NCI-H69 (cell line): ENCODE measurements at regions not wholly inside any gene's neighbourhood (a gene's known extent, or its start where the extent isn't known, plus 50 kb on each side); places are given as distances from the start of the nearest gene placed in this dataset.
"Not testable (repeated sequence)": the region's sequence is repeated elsewhere in the genome, so short reads cannot be mapped to it uniquely, and the experiment has no call there.

Experiments
- DNase-seq: peaks from one replicate; lab custom pipeline; 2025; lab: John Stamatoyannopoulos, UW

DNA sequence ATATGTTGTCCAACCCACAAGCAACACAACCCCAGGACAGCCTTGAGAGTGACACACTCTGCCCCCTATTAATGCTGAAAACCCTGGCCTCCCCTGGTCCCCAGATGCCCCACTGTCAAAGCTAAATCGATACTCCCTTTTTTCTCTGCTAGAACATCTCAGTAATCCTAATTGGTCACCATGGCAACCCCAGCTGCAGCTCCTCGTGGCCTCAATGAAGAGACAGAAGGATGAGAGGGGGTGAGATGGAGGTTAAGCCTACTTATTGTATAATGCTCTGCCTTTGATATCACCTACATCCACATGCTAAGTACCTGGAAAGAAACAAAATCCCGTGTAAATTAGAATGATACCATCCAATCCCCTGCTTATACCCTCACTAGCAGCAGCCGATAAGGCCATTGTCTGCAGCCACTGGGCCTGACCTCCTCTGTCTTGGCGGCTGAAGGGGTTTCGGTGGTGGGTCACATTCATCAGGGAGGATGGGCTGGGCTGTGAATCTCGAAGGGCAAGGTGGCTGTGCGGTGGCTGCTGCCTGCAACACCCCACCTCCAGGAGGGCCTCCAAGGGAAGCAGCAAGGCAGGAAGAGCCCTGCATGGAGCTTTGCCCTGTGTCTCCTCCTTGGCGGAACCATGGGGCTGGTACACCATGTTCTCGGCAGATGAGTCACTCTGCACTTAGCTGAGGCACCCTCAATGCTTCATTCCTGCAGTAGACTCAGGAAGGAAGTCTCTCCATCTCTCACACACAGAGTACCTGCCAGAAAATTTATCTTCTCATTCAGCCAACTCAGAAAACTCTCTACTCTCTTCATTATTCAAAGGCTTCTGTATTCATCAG, 399.5 kb downstream of the BUD13 start:
- peak; percentile 63 for DNase-seq

DNA sequence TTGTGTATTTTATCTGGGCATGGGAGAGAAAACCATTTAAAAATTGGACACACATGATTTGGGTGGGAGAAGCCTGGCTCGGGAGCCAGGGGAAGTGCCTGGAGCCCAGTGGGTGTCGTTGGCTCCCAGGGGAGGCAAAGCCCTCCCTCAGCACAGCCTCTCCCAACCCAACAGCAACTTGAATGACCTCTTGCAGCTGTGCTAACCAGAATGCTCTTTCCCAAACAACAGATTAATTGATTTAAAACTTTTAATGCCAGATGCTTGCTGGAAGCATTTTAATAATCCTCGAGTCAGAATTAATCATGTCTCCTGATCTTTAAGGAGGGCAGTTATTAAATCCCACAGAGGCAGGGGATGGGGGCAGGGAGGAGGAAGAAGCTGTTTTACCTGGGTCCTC, 401.6 kb downstream of the BUD13 start:
- peak; percentile 92 for DNase-seq

DNA sequence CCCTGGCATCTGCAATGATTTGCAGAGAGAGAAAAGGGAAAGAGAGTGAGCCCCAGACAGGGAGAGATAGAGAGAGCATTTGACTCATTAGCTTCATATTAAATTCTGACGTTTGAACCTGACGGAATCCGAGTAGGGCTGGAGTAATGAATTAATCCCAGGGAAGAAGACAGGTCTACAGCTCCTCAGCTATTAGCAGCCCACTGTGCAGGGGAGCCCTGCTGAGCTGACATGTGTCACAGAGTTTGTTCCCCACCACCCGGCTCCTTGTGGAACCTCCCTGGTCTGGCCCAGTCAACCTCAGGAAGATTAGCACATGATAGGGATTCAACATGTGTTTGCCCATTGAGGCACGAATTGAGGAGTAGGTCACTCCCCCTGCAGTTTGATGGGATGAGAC, 404.0 kb downstream of the BUD13 start:
- DNase-seq: peak; percentile 49

DNA sequence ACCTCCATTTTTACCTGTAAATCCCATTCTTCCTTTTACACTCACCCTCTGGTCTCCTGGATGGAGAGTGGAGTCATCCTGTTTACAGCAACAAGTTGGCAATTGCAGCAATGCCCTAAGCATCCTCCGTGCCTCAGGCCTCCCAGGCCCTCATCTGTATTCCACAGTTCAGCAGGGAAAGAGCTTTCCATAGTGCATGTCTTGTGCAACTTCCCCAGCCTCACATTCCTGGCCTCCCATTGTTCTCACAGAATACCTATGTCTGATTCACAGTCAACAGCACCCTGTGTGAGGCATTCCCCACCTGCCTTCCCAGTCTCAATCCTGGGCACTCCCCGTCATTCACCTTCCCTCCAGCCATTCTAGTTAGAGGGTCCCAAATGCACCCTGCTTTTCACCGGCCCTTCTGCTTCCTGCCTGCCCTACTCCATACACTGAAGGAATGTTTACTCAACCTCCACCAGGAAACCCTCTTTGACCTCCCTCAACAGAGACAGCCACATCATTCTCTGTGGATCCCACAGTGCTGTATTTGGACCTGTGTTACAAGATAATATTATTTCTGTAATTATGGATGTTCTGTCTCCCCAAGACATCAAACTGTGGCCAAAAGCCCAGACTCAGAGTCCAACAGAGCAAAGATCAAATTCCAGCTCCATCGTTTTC, 405.7 kb downstream of the BUD13 start:
- DNase-seq: no peak

DNA sequence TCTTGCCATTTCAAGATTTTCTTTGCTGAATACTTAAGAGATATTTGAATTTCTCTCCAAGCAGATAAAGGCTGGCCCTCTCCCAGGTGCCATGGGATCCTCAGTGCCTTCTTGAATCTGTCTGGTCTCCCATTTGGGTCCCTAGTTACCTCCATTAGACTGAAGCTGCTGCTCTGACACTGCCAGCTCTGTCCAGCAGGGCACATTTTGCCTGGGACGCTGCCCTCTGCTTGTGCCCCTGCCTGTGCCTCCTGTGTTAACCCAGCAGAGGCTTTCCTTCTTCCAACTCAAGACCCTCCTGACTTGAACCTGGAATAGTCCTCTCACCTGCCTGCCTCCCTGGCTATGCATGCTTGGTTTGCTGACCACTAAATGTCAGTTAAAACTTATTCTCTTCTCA, 406.3 kb downstream of the BUD13 start:
- DNase-seq: no peak

DNA sequence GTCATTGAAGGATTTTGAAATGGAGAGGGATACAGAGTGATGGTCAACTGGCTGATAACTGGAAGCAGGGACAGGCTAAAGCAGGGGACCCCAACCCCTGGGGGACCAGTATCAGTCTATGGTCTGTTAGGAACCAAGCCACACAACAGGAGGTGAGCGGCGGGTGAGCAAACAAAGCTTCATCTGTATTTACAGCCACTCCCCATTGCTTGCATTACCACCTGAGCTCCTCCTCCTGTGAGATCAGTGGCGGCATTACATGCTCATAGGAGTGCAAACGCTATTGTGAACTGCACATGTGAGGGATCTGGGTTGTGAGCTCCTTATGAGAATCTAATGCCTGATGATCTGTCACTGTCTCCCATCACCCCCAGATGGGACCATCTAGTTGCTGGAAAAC, 407.9 kb downstream of the BUD13 start:
- not testable (repeated sequence) for DNase-seq

DNA sequence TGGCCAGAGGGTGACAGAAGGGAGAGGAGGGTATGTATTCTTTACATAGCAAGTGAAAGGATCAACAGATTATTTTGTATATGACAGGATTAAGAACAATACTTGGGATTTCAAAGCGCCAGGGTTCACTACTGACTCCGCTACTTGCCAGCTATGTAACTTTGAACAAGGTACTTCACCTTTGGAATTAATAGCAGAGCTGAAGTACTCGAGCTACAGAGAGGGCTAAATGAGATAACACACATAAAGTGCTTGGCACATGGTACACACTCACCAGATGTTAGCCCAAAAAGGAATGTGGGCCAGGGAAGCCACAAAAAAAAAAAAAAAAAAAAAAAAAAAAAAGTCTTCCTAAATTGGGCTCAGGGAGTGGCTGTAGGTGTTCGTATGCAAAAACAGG, 408.4 kb downstream of the BUD13 start:
- DNase-seq: no peak

DNA sequence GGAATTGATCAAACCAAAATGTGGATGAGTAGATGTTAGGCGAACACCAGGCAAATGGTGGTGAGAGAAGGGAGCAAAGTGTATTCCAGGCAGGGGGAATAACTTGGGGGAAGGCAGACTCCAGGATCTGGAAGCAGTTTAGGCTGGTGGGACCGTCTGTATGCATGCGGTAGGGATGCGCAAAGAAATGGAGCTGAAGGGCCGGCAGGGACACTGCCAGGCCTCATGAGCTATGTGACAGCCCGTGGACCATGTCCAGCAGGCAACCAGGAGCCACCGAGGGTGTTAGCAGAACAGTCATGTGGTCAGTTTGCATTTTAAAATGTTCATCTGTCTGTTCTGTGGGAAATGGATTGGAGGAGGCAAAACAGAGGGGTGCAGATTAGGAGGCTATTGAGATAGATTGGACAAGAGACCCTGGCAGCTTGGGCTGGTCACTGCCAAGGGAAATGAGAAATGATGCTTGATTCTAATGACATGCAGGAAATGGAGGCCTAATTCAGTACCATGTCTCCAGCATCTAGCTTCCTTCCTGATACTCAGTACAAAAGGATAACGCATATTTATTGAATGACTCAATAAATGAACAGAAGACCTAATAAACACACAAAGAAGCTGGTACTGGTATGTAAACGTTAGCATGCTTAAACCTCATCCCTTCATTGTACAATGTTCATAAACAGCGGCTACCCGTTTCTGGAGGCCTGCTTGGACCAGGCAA, 412.4 kb downstream of the BUD13 start:
- DNase-seq: no peak

DNA sequence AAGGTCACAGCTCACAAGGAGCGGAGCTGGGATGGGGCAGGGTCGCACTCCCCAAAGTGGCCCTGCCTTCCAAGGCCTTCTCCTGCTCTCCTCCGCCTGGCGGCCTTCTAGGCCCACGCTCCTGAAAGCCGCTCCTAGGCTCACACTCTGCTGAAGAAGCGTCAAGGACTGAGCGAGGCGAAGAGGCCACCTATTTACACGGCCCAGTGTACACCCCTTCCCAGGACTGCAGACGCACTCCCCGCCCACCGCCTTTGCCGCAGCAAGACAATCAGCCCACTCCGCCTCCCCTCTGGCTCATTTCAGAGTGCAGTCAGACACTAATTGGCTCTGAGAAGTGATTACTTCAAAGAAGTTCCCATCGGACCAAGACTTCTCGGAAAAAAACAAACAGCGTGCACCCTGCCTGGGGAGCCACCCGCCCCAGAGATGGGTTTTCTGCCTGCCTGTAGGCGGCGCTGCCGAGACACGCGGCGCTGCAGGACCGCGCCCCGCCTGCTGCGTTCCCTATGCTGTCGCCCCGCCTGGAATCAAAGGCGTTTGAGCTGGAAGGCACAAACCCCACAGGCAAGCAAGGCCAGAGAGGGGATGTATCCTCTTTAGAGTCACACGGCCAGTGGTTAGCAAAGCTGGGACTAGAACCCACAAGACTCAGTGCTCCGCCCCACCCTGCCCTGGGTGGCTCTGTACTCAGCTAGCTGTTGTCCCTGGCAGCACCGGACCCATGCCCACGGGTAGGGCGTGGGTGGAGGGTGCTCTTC, 414.8 kb downstream of the BUD13 start:
- DNase-seq: peak; percentile 17

DNA sequence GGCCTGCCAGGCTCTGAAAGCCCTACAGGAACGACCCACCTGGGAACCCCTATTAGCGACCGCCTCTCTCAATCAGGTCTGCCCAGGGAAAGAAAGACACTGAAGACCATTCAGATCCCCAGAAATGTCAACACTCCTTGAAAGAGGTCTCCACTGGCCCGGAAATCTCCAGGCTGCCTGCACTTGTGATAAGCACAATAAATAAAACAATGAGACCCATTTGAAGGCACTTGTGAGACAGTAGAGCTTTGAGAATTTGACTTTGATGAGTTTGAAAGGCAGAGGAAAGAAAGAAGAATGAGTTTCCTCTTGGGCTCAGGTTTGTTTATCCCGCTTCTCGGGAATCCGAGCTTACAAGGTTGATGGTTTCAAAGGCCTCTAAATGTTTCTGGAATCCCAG, 416.3 kb downstream of the BUD13 start:
- no peak for DNase-seq

DNA sequence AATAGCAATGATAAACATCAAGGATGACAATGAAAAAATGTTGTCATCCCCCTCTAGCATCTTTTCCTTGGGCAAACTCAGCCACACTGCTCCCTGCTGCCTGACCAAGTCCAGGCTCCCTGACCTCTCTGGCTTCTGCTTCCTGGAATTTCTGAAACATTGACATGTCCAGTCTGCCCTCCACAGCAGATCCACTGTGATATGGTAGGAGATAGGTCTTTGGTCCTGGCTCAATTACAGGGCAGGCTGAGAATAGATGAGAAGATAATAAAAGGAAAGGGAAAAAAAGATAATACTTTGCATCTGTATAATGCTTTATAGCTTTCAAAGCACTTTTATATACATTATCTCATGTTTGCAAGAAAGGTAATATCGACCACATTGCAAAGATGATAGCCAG, 417.7 kb downstream of the BUD13 start:
- DNase-seq: no peak

DNA sequence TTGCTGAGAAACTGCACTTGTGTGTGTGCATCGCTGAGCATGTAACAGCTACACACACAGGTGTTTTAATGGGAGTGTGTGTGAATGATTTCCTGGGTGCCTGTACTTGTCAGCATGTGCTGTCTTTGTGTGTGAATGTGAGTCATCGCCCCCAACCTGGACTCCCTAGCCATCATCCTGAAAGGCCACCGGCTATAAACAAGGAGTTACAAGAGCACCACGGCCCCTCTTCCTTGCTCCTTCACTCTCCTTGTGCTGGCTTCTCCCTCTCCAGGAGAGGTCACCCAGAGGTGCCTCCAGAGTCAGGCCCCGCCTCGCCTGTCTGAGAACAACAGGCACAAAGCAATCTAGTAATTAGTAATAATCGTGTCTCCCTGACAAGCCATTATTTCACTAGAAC, 419.2 kb downstream of the BUD13 start:
- DNase-seq: peak; percentile 88

DNA sequence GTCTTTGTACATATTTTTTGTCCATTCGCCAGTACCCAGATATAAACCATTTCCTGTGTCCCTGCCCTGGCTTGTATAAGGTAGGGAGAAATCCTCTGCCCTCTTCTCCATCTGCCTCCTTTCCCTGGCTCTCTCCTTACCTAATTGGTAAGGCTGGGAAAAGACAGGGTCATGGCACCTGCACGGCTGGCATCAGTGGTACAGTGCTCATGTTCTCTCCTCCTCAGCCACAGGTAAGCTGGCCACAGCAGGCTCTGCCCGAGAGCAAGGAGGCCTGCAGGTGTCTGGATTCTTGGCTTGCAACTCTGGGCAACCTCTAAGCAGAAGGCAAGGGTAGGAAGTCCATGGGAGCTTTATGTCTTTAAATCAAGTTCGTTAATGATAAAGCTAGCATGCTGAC, 419.9 kb downstream of the BUD13 start:
- peak; percentile 63 for DNase-seq

DNA sequence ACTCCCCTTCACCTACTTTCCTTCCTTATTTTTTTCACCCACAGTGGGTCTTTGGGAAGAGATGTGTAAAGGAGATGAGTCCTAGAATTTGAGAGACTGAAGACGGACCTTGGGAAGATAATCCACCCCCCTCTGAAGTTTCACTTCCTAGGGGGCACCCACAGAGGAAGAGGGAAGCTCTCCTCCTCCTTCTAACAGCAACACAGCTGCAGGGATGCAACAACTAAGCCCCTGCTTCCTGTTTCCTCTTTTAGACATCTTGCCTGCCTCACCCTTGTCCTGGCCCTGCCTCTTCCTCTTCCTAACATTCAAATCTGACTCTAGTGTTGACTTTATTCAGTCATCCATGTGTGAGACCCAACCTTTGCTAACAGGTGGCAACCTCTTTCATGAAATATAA, 424.6 kb downstream of the BUD13 start:
- DNase-seq: peak; percentile 58

DNA sequence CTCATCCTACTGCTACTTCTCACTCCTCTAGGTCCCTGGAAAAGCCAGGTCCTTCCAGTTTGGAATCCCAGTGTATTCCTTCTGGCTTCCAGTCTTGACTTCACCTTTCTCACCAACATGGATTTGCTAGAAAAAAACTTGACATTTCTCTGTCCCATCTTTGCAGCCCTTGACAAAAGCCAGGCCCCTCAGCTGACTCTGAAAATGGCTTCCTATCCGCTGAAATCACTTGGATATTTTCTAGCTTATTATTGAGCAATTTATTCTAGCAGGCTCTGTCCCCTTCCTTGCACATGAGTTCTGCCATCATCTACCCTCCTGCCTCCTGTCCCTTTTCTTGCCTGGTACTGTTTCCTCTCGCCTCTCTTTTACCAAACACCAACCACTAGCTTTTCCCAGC, 427.2 kb downstream of the BUD13 start:
- DNase-seq: no peak

DNA sequence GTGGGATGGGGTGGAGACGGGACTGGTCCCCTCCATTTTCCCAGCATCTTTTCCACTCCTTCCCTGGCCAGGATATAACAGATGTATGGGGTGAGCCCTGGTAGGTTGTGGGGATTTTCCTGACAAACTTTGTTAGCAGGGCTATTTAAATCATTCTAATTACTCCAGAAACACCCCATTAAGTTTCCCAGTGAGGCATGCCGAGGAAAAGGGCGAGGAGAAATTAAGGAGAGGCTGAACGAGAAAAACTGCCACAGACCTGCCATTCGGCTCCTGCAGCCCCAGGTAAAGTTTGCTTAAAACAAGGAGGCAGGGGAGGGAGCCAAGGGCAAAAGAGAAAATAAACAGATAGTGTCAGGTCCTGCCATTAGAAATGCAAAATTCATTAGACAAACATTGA, 428.2 kb downstream of the BUD13 start:
- DNase-seq: peak; percentile 57

DNA sequence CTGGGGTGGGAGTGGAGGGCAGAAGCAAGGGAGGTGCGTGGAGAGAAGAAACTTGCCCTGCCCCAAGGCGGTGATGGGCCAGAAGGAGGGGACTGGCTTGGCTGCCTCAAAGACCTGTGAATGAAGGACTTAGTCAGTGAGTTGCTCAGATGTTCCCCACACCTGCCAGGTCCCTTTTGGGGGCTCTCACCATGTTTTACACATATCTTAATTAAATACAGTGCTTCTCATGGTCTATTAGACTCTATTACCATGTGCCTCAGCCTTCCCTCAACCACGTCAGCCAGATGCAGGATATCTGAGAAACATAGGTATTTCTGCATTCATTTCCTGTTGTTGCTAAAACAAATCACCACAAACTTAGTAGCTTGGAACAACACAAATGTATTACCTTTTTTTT, 429.5 kb downstream of the BUD13 start:
- DNase-seq: no peak

DNA sequence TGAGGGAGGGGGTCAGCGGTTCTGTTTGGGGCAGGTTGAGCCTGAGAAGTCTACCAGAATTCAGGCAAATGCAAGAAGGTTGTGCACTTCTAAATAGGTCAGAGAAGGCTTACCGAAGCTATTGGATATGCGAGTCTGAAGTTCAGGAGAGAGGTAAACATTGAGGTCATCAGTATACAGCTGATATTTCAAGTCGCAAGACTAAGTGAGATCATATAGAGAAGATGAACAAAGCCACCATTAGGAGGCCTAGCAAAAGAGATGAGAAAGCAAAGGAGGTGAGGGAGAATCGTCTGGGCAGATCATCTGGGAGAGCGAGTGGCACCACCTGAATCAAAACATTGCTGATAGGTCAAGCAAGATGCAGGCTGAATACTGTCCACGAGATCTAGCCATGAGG, 430.6 kb downstream of the BUD13 start:
- no peak for DNase-seq

DNA sequence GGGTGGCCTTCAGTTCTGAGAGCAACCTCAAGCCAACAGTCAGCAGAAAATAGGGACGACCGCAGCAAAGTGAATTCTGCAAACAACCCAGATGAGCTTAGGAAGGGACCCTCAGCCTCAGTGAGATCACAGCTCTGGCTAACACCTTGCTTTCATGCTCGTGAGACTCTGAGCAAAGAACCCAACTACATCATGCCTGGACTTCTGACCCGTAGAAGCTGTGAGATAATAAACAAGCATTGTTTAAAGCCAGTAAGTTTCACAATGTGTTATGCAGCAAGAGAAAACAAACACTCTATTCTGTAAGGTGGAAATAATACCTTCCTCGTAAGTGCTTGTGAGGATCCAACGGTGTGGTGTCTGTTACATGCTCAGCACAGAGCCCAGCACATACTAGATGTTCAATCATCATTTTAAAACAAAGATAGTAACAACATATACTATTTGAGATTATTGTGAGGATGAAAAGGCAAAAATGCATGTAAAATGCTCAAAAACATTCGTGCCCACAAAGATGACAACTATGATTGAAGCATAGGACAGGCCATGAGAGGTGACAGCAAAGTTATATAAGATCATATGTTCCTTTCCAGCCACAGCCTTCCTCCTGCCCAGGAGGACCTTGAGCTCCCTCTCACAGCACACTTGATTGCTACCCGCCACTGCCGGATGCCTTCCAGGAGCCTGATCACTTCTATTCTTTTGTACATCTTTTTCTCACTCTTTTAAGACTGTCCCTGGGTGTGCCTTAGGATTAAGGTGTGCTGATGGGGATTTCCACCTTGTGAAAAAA, 433.3 kb downstream of the BUD13 start:
- DNase-seq: no peak

DNA sequence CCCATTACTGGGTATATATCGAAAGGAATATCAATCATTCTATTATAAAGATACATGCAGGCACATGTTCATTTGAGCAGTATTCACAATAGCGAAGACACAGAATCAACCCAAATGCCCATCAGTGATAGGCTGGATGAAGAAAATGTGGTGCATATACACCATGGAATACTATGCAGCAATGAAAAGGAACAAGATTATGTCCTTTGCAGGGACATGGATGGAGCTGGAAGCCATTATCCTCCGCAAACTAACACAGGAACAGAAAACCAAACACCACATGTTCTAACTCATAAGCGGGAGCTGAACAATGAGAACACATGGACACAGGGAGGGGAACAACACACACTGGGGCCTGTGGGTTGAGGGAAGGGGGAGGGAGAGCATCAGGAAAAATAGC, 434.3 kb downstream of the BUD13 start:
- DNase-seq: not testable (repeated sequence)

DNA sequence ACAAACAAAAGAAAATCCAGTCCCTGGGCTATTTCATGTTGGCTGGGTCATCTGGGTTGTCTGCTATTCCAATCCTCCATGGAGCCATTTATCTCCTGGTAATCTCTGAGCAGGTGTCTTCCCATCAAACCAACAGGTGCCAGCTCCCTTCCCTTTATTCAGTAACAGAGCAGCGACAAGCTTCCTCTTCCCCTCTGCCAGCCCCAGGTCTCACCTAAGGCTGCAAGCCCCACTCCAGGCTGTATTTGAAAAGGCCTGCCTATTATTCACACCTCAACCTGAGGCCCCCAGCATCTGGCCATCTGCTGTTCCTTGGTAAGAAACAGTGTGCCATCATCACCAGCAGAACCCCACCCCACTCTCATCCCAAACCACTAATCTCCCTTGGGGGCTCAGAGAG, 436.2 kb downstream of the BUD13 start:
- peak; percentile 69 for DNase-seq
